NCI-H1417 (cell line): ENCODE measurements at regions not wholly inside any gene's neighbourhood (a gene's known extent, or its start where the extent isn't known, plus 50 kb on each side); places are given as distances from the start of the nearest gene placed in this dataset.
"Not testable (repeated sequence)": the region's sequence is repeated elsewhere in the genome, so short reads cannot be mapped to it uniquely, and the experiment has no call there.

Source experiments
- DNase-seq, 3 experiments: peaks; one replicate each; lab custom pipeline; 2025; lab: John Stamatoyannopoulos, UW

- DNase-seq, result no peak
These were observed 103.0 kb upstream of the PLXNA2 start for GRCh38 chr1:208347191-208347590.

- peak in 2 of 3 experiments; percentile 76 to 97 for DNase-seq
These were observed 105.6 kb upstream of the PLXNA2 start for GRCh38 chr1:208349694-208350330.

GRCh38 chr1:208350815-208351214, 106.6 kb upstream of the PLXNA2 start:
- no peak for DNase-seq

- no peak for DNase-seq
These were observed 107.7 kb upstream of the PLXNA2 start for GRCh38 chr1:208351838-208352237.

GRCh38 chr1:208353797-208354196, 109.6 kb upstream of the PLXNA2 start:
- DNase-seq, result not testable (repeated sequence)

GRCh38 chr1:208357644-208358507, 113.7 kb upstream of the PLXNA2 start:
- no peak for DNase-seq

- DNase-seq, result no peak
These were observed 114.5 kb upstream of the PLXNA2 start for GRCh38 chr1:208358651-208359050.

- no peak for DNase-seq
These were observed 117.8 kb upstream of the PLXNA2 start for GRCh38 chr1:208362011-208362410.

GRCh38 chr1:208366559-208366958, 122.4 kb upstream of the PLXNA2 start:
- DNase-seq, result no peak

GRCh38 chr1:208369045-208369444, 124.9 kb upstream of the PLXNA2 start:
- no peak for DNase-seq

- peak in 1 of 3 experiments; percentile 2 for DNase-seq
These were observed 125.5 kb upstream of the PLXNA2 start for GRCh38 chr1:208369658-208370057.

- DNase-seq, result no peak
These were observed 130.3 kb upstream of the PLXNA2 start for GRCh38 chr1:208374391-208374941.

GRCh38 chr1:208381481-208381880, 137.3 kb upstream of the PLXNA2 start:
- no peak for DNase-seq

- DNase-seq, result peak in 2 of 3 experiments; percentile 90 to 99
These were observed 144.0 kb upstream of the PLXNA2 start for GRCh38 chr1:208387908-208388811.

- DNase-seq, result no peak
These were observed 149.2 kb upstream of the PLXNA2 start for GRCh38 chr1:208393416-208393815.

GRCh38 chr1:208393826-208394225, 149.6 kb upstream of the PLXNA2 start:
- no peak for DNase-seq

GRCh38 chr1:208397286-208397685, 153.1 kb upstream of the PLXNA2 start:
- no peak for DNase-seq

GRCh38 chr1:208405014-208405413, 160.8 kb upstream of the PLXNA2 start:
- no peak for DNase-seq

GRCh38 chr1:208409176-208409575, 165.0 kb upstream of the PLXNA2 start:
- no peak for DNase-seq

GRCh38 chr1:208410409-208410808, 166.2 kb upstream of the PLXNA2 start:
- no peak for DNase-seq

- no peak for DNase-seq
These were observed 168.8 kb upstream of the PLXNA2 start for GRCh38 chr1:208413006-208413405.

GRCh38 chr1:208418667-208419066, 174.5 kb upstream of the PLXNA2 start:
- DNase-seq, result no peak
